Hepatocyte (in vitro differentiated cells): ENCODE measurements at regions not wholly inside any gene's neighbourhood (a gene's known extent, or its start where the extent isn't known, plus 50 kb on each side); places are given as distances from the start of the nearest gene placed in this dataset.

ENCODE experiments used
- DNase-seq: peaks from one replicate; pipeline ENCODE4 v3.0.0-alpha.2; 2016; ENCODE audit warnings: low spot score
- H2AFZ ChIP-seq: fragments of 200-600 bp; sonication (generic); 2 replicates; pipeline ENCODE4 v1.6.0; 2016; ENCODE audit warnings: antibody characterized with exemption, mild to moderate bottlenecking
- H3K27ac ChIP-seq: fragments of 200-600 bp; sonication (generic); 2 replicates; pipeline ENCODE4 v1.5.1; 2016; ENCODE audit warnings: mild to moderate bottlenecking
- H3K27me3 ChIP-seq: fragments of 200-600 bp; sonication (generic); 2 replicates; pipeline ENCODE4 v1.6.1; 2016
- H3K36me3 ChIP-seq: fragments of 200-600 bp; sonication (generic); replicated peaks from 2 replicates; pipeline ENCODE4 v1.5.1; 2016; ENCODE audit warnings: low read depth; ENCODE audit not compliant: insufficient read depth
- H3K4me1 ChIP-seq: fragments of 200-600 bp; sonication (generic); 2 replicates; pipeline ENCODE4 v1.5.1; 2016; ENCODE audit warnings: mild to moderate bottlenecking, moderate library complexity; ENCODE audit not compliant: insufficient read depth
- H3K4me2 ChIP-seq: fragments of 200-600 bp; sonication (generic); 2 replicates; pipeline ENCODE4 v1.6.0; 2016
- H3K4me3 ChIP-seq: fragments of 200-600 bp; sonication (generic); 2 replicates; pipeline ENCODE4 v1.5.1; 2016; ENCODE audit warnings: mild to moderate bottlenecking
- H3K79me2 ChIP-seq: fragments of 200-600 bp; sonication (generic); 2 replicates; pipeline ENCODE4 v1.6.0; 2017; ENCODE audit warnings: mild to moderate bottlenecking
- H3K9me2 ChIP-seq: fragments of 200-600 bp; sonication (generic); replicated peaks from 2 replicates; pipeline ENCODE4 v1.6.0; 2017; ENCODE audit warnings: mild to moderate bottlenecking; ENCODE audit not compliant: insufficient read depth
- H3K9me3 ChIP-seq: fragments of 200-600 bp; sonication (generic); 2 replicates; pipeline ENCODE4 v1.5.1; 2016; ENCODE audit warnings: low read depth, mild to moderate bottlenecking
- H4K20me1 ChIP-seq: fragments of 200-600 bp; sonication (generic); 2 replicates; pipeline ENCODE4 v1.6.0; 2016; ENCODE audit warnings: mild to moderate bottlenecking; ENCODE audit not compliant: insufficient read depth, poor library complexity, severe bottlenecking
- EZH2 ChIP-seq: fragments of 200-600 bp; sonication (generic); IDR thresholded peaks from 2 replicates; pipeline ENCODE4 v1.6.1; 2016; ENCODE audit warnings: antibody characterized with exemption, mild to moderate bottlenecking, borderline replicate concordance
- EZH2phosphoT487 ChIP-seq: fragments of 200-600 bp; sonication (generic); IDR thresholded peaks from one replicate; pipeline ENCODE4 v1.6.1; 2018; ENCODE audit warnings: antibody characterized with exemption, mild to moderate bottlenecking, low read depth, moderate library complexity; ENCODE audit not compliant: unreplicated experiment, severe bottlenecking
- WGBS: methylation state at CpG from one replicate; pipeline ENCODE4 v1.1.6; 2016; ENCODE audit warnings: low lambda C conversion rate; ENCODE audit errors: missing lambda C conversion rate; 5-methylcytosine and 5-hydroxymethylcytosine counted together
- TF ChIP-seq, protein P1 (sequence below): fragments of 200-600 bp; sonication (generic); IDR thresholded peaks from 2 replicates; pipeline ENCODE4 v1.5.1; 2016; ENCODE audit warnings: antibody characterized with exemption, mild to moderate bottlenecking; ENCODE audit not compliant: poor library complexity

DNA sequence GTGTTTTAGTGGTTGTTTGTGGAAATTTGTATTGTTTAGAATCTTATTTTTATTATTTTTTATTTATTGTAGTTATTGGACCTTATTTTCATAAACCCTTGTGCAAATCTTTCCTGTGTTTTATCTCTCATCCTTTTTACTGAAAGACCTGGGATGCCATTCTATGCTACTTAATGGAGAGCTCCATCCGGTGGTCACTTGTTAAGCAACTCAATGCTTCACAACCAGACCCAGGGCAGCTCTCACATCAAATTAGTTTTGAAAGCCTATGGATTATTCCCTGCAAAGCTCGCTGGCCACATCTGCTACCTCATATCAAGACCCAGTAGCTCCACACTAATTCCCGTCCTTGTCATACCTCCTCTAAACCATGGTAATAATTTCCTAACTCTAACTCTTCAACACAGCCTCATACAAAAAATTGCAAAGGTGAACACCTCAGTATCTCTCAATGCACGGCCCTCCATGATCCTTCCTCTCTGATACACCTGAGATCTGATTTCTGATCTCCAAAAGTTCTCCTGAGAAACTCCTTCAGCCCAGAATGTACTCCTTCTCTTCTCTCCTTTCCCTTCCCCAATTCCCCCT, 296.6 kb upstream of the MANEA start:
- Histone ChIP-seq H3K27ac (no peak overlapping the region), H3K36me3 (no peaks in the 10 kb centered on the region), H4K20me1 (no peaks in the 10 kb centered on the region), H3K9me3 (no peaks in the 10 kb centered on the region), H3K4me1 (no peaks in the 10 kb centered on the region), H3K4me2 (no peak overlapping the region), H3K27me3 (no peaks in the 10 kb centered on the region), H3K4me3 (no peak overlapping the region), H3K79me2 (no peaks in the 10 kb centered on the region), H2AFZ (no peak overlapping the region), H3K9me2 (no peaks in the 10 kb centered on the region)
- WGBS, result 44% methylated on average over 4 of the region's 4 CpGs
- TF ChIP-seq EZH2phosphoT487, result no peak
- TF ChIP-seq, protein P1, sequence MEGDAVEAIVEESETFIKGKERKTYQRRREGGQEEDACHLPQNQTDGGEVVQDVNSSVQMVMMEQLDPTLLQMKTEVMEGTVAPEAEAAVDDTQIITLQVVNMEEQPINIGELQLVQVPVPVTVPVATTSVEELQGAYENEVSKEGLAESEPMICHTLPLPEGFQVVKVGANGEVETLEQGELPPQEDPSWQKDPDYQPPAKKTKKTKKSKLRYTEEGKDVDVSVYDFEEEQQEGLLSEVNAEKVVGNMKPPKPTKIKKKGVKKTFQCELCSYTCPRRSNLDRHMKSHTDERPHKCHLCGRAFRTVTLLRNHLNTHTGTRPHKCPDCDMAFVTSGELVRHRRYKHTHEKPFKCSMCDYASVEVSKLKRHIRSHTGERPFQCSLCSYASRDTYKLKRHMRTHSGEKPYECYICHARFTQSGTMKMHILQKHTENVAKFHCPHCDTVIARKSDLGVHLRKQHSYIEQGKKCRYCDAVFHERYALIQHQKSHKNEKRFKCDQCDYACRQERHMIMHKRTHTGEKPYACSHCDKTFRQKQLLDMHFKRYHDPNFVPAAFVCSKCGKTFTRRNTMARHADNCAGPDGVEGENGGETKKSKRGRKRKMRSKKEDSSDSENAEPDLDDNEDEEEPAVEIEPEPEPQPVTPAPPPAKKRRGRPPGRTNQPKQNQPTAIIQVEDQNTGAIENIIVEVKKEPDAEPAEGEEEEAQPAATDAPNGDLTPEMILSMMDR, result peak; percentile 63
- peak; percentile 69 for DNase-seq

DNA sequence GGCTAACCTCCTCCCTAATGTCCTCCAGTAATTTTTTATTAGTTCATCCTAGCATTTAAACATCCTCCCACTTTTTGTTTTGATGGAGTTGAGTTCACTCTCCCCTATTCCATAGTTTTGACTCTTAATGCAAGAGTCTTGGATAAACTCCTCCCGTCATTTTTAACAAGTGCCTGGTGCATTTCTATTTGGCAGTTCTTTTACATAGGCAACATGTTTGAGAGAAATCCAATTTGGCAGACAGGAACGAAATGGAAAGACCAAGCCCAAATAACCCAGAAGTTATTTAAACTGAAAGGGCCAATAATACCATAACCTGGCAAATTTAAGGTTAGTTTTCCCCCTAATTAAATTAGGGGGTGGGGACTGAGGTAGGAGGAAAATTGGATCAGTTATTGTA, 291.5 kb upstream of the MANEA start:
- Histone ChIP-seq H3K4me3 (no peak overlapping the region), H3K36me3 (no peaks in the 10 kb centered on the region), H3K9me2 (no peaks in the 10 kb centered on the region), H3K27me3 (no peaks in the 10 kb centered on the region), H4K20me1 (no peaks in the 10 kb centered on the region), H3K9me3 (no peaks in the 10 kb centered on the region), H3K4me2 (no peak overlapping the region), H3K27ac (no peak overlapping the region), H3K79me2 (no peaks in the 10 kb centered on the region), H2AFZ (no peak overlapping the region), H3K4me1 (no peaks in the 10 kb centered on the region)
- WGBS, result 45% methylated on average over 2 of the region's 2 CpGs
- DNase-seq, result no peak
- TF ChIP-seq EZH2, result no peak
- no peak for TF ChIP-seq EZH2phosphoT487
- TF ChIP-seq, protein P1, result no peak

DNA sequence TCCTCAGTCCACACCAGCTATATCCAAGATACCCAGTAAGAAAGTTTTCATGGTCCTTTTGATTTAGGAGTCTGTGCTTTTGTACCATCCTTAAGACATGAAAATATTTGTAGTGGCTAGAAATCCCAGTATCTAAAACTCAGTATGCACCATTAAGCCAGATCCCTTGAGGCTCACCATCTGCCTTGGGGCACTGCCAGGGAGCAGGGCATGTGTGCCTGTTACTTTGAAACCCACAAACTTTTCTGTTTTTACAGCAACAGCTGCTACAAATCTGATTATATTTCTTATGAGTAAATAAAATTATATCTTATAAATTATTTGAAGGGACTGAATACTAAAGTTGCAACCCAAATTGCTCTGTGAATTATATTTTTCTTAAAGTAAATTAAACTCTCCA, 290.5 kb upstream of the MANEA start:
- Histone ChIP-seq H3K4me3 (no peak overlapping the region), H3K4me1 (no peaks in the 10 kb centered on the region), H3K27ac (no peak overlapping the region), H3K27me3 (no peaks in the 10 kb centered on the region), H3K79me2 (no peaks in the 10 kb centered on the region), H3K9me2 (no peaks in the 10 kb centered on the region), H4K20me1 (no peaks in the 10 kb centered on the region), H3K9me3 (no peaks in the 10 kb centered on the region), H3K4me2 (no peak overlapping the region), H3K36me3 (no peaks in the 10 kb centered on the region), H2AFZ (no peak overlapping the region)
- TF ChIP-seq, protein P1, result no peak
- TF ChIP-seq EZH2phosphoT487 (no peak), EZH2 (no peak)
- no peak for DNase-seq

GRCh38 chr6:95288251-95288650, 289.1 kb upstream of the MANEA start:
- DNase-seq, result no peak
- no peaks in the 10 kb centered on the region for H3K79me2 ChIP-seq
- no peaks in the 10 kb centered on the region for H3K36me3 ChIP-seq
- no peaks in the 10 kb centered on the region for H3K9me3 ChIP-seq
- no peaks in the 10 kb centered on the region for H3K4me1 ChIP-seq
- H3K27ac ChIP-seq, result no peak overlapping the region
- no peaks in the 10 kb centered on the region for H3K9me2 ChIP-seq
- H3K4me3 ChIP-seq, result no peak overlapping the region
- H4K20me1 ChIP-seq, result no peaks in the 10 kb centered on the region
- TF ChIP-seq, protein P1, result no peak
- TF ChIP-seq EZH2 (no peak), EZH2phosphoT487 (no peak)
- no peak overlapping the region for H2AFZ ChIP-seq
- no peaks in the 10 kb centered on the region for H3K27me3 ChIP-seq
- no peak overlapping the region for H3K4me2 ChIP-seq
